ENCODE measurements at regions not wholly inside any gene's neighbourhood (a gene's known extent, or its start where the extent isn't known, plus 50 kb on each side); places are given as distances from the start of the nearest gene placed in this dataset.
"Not testable (repeated sequence)": the region's sequence is repeated elsewhere in the genome, so short reads cannot be mapped to it uniquely, and the experiment has no call there.

DNA sequence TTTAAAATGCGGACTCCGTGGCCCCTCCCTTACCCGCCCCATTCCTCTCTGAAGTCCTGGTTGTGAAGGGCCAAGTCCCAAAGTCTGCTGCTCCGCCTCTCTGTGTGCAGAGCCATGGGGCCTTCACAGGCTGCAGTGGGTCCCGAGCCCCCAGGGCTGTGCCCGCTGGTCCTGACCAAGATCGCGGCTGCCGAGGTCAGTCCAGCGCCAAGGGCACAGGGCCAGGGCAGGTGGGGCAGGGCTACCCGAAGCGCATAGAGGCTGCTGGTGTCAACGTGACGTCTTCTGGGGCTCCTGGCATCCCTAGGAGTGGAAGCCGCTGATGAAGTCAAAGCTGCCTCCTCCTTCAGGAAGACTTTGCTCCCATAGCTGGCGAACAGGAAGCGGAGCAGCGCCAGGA, 858.8 kb downstream of the TUBA3C start:
- DNase-seq (ENCODE audit: low spot score); ATAC-seq (ENCODE audit: low FRiP score): not testable (repeated sequence)

GRCh38 chr13:18319653-18320052, 862.0 kb downstream of the TUBA3C start:
- DNase-seq (ENCODE audit: low spot score); ATAC-seq (ENCODE audit: low FRiP score): not testable (repeated sequence)

DNA sequence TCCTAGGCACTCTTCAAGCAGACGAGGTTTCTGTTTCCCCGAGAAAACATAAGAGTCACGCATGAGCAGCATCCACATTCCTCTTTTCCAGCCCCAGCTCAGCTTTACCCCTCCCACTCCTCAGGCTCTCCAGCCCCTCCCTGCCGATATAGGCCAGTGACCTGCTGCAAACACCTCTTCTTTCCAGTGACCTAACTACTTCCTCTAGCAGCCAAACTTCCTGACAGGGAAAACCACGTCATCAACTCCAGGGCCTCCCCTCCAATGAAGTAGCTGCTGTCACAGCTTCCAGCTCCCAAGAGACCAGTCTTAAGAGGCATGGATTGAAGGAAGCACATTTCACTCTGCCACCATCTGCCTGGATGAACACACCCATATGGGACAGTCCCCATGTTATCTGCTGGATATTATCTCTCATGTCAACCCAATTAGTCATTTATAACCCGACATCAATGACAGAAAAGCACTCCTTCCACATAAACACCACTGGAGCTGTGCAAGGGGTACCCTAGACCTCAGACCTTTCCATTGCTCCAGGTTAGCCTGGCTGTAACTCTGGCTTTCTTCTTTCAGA, 878.3 kb downstream of the TUBA3C start:
- ATAC-seq (ENCODE audit: low FRiP score); DNase-seq (ENCODE audit: low spot score): not testable (repeated sequence)

DNA sequence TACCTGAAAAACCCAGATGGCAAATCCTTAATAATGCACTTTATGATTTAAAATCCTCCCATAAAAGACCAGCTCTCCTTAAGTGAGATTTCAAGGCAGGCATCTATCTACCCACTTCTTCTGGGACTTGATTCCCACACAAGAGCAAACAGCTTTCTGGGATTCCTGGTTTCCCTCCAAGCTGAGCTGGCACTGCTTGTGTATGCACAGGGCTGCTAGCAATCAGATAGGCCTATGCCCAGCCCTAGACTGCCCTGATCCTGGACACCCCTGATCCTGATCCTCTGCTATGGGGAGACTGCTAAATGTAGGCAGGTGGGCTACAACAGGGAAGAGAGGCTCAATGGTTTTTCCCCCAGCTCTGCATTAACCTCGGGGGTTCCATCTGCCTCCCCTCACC, 880.7 kb downstream of the TUBA3C start:
- not testable (repeated sequence) for DNase-seq (ENCODE audit: low spot score); ATAC-seq (ENCODE audit: low FRiP score)

DNA sequence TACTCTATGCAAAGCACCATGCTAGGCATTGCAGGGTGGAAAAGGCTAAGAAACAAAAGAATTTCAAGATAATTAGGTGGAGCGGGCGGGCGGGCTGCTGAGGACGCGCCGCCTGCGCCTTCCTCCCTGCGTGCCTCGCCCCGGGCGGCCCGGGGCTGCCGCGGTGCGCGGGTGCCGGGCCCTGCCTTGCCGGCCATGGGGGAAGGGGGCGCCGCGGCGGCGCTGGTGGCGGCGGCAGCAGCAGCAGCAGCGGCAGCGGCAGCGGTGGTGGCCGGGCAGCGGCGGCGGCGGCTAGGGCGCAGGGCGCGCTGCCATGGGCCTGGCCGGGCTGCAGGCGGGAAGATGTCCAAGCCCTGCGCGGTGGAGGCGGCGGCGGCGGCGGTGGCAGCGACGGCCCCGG, 884.3 kb downstream of the TUBA3C start:
- ATAC-seq (ENCODE audit: low FRiP score); DNase-seq (ENCODE audit: low spot score): not testable (repeated sequence)

DNA sequence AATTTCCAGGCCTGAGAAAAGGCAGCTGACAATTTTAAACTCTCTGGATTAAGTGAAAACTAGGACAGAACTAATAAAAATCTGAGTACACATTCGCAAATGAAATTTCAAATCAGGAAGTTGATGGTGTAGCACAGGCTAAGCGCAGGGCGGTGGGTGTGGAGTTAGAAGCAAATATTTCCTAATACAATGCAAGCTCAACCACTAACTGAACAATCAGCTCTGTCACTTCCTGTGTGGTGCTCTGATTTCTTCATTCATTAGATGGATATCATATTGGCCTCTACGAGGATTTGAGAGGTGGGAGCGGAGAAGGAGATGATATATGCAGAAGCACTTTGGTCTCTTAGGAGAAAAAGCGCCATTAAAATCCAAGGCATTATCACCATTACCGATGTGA, 885.0 kb downstream of the TUBA3C start:
- not testable (repeated sequence) for DNase-seq (ENCODE audit: low spot score); ATAC-seq (ENCODE audit: low FRiP score)

DNA sequence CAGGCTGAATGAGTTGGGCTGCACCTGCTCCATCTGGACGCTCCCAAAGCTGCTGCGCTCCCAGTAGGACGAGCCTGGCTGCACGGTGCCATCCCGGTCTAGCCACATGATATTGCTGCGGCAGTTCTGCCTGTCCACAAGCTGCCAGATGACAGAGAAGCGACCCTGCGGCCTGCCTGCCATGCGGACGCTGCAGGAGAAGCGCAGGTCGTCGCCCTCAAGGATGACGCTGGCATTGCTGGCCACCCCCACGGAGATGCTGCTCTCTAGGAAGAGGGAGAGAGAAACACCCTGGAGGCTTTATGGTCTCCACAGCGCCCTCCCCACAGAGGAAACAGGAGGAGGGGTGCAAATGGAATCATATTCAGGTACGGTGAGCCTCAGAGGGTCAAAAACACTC, 887.3 kb downstream of the TUBA3C start:
- not testable (repeated sequence) for DNase-seq (ENCODE audit: low spot score); ATAC-seq (ENCODE audit: low FRiP score)

GRCh38 chr13:18286848-18287247, 894.8 kb downstream of the TUBA3C start:
- ATAC-seq (ENCODE audit: low FRiP score); DNase-seq (ENCODE audit: low spot score): not testable (repeated sequence)

DNA sequence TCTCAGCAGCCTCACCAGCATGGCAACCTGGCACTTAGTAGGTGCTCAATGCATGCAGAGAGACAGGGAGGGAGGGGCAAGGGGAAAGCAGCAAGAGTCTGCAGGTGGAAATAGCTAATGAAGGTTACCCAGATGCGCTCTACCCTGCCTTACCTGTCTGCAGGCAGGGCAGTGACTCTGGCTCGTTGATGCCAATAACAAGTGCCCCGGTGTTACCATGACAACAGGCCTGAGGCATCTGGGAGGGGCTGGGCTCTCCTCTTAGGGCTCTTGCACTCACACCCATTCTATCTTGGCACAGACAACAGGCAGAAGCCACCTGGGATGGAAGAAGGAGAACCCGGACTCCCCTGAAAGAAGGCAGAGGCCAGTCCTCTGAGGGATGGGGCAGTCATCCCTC, 896.0 kb downstream of the TUBA3C start:
- not testable (repeated sequence) for DNase-seq (ENCODE audit: low spot score); ATAC-seq (ENCODE audit: low FRiP score)

DNA sequence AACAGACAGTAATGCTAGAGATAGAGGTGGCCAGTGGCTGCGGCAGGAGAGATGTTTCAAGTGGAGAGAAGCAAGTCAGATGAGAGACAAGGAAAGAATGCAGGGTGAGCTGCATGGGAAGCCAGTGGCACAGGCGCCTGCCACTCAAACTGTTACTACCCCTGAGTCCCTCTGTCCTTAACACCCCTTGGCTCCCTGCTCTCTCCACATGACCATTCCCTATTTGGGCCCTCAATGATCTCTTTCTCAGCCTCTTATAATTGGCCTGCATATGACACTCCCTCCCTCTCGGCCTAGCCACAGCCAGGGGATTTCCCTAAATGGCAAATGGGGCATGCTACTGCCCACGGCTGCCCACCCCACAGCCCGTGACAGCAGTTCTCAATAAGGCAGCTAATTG, 897.6 kb downstream of the TUBA3C start:
- not testable (repeated sequence) for DNase-seq (ENCODE audit: low spot score); ATAC-seq (ENCODE audit: low FRiP score)

DNA sequence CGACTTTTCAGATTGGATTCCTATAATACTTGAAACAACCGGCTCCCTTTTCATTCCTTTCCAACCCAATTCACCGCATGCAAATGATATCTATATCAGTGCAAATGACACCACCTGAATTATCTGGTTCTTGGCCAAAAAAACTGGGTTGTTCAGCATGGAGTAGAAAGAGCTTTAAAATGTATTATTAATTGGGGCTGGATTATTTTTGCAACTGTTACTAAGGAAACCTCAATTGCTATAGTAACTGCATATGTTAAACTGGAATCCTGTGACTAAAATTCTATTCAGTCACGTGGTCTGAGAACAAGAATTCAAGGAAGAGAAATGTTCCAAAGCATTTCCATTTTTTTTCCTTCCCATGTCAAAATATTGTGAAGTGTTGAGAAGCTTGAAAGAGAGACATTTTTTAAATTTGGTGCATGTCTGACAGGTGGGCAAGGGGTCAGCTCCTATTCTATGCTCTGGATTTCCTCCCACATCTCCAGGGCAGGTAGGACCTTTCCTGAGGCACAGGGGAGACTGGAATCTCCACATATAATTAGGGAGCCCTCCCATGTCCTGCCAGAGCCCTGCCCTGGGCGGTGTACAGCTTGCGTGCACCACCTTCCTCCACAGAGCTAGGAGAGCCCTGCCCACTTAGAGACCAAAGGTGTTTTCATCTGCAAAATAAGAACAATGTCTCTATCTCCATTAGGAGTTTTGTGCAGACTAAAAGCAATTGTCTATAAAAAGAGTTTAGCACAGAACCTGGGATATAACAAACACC, 899.6 kb downstream of the TUBA3C start:
- not testable (repeated sequence) for DNase-seq (ENCODE audit: low spot score); ATAC-seq (ENCODE audit: low FRiP score)

DNA sequence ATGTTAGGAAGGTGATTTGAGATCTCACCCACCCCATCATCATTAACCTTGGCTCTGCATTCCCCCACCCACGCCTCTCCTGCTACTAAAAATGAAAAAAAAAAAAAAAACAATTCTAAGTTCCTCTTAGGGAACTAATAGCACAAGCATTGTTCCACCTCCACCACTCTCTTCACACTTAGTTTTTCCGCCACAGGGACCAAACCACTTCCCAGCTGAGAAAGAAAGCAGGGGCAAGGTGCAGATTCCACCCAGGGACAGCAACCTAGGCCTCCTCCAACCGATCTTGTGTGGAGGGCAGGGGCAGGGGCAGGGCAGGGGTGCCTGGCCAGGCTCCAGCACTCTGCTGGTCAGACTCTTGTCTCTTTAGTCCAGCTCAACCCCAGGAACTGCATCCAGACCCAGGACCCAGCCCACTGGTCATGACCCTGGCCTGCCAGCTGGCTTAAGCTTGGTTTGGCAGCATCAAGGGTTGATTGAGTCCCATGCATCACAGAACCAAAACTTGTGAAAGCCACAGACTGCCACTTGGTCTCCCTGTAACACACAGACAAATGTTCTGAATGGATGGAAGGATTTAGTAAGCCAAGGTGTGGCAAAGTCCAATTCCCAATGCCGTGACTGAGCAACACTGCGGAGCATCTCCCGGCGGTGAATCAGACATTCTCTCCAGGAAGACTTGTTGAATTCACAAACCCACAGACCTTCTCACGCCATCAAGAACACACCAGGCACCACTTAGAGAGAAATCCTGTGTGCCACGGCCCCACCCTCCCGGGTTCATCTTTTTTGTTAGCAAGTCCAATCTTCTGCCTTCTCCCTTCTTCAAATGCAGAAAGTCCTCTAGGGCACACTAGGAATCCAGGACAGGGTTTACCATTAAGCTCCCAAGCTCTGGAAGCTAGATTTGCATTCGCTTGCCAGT, 900.5 kb downstream of the TUBA3C start:
- ATAC-seq (ENCODE audit: low FRiP score); DNase-seq (ENCODE audit: low spot score): not testable (repeated sequence)

DNA sequence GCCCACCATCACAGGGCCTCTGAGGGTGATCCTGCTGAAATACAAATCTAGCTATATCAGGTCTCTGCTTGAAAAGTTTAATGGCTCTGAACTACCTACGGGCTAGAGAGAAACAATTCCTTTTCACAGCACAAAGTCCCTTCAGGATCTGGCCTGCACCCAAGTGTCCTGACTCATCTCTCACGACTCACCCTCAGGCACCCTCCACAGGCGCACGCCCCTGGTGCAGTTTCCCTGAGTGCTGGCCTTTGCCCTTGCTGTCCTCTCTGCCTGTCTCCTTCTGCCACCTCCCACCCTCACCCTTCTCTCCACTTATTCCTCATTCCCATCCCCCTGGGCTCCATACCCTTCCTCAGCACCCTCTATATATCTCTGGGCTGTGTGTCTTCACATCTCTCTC, 901.7 kb downstream of the TUBA3C start:
- DNase-seq (ENCODE audit: low spot score); ATAC-seq (ENCODE audit: low FRiP score): not testable (repeated sequence)

- not testable (repeated sequence) for DNase-seq (ENCODE audit: low spot score); ATAC-seq (ENCODE audit: low FRiP score)
These were observed 904.3 kb downstream of the TUBA3C start for GRCh38 chr13:18277372-18277771.

DNA sequence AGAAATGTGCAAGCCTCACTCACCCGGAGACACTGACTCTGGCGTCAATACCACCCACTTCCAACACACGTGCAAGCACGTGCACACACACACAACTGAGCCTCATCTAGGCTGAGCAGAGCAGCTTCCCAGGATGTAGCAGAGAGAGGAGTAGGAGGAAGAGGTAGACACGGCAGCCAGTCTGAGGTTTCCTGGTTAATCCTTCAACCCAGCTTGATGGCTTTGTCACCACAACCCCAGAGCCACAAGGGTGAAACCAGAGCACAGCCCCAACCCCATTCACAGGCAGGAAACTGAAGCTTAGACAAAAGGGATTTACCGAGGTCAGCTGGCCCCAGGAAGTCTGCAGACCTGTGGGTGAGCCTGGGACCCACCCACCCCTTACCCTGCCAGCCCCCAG, 905.3 kb downstream of the TUBA3C start:
- ATAC-seq (ENCODE audit: low FRiP score); DNase-seq (ENCODE audit: low spot score): not testable (repeated sequence)

DNA sequence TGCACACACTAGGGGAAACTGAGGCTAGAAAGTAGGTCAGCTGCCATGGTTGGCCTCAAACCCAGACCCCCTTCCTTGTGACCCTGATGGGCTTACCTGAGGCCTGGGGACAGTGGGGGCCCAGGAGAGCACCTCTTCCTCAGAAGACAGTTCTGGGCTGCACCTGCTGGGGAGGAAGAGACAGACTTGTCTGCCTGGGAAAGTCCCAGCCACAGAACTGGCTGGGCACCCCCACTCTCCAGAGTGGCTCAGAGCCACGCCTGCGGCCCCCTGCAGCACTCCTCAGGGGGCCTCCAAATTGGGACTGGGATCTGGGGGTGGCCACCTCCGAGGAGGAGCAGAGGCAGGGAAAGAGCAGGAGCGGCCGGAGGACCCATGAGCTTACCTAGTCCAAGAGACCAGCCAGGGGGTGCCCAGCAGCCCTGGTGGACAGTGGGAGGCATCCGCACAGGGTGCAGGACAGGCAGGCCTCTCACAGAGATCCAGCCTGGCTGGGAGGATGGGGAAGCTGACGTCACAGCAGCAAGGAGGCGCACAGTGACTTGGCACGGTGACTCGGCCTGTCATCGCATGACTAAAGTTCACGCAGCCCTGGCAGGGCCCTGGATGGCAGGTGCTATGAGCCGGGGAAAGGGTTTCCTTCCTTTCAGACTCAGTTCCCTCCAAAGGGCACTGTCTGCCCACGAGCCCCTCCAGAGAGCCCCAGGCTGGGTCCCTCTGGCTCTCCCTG, 907.7 kb downstream of the TUBA3C start:
- DNase-seq (ENCODE audit: low spot score); ATAC-seq (ENCODE audit: low FRiP score): not testable (repeated sequence)

- ATAC-seq (ENCODE audit: low FRiP score); DNase-seq (ENCODE audit: low spot score): not testable (repeated sequence)
These were observed 922.7 kb downstream of the TUBA3C start for GRCh38 chr13:18258801-18259419.

GRCh38 chr13:18257686-18258085, 923.9 kb downstream of the TUBA3C start:
- DNase-seq (ENCODE audit: low spot score); ATAC-seq (ENCODE audit: low FRiP score): not testable (repeated sequence)

- ATAC-seq (ENCODE audit: low FRiP score); DNase-seq (ENCODE audit: low spot score): not testable (repeated sequence)
These were observed 928.8 kb downstream of the TUBA3C start for GRCh38 chr13:18252848-18253247.

Data from omental fat pad (tissue), 1 donor.